GM12892 (cell line): ENCODE measurements at regions not wholly inside any gene's neighbourhood (a gene's known extent, or its start where the extent isn't known, plus 50 kb on each side); places are given as distances from the start of the nearest gene placed in this dataset.
"Not testable (repeated sequence)": the region's sequence is repeated elsewhere in the genome, so short reads cannot be mapped to it uniquely, and the experiment has no call there.

Experiments
- POLR2A ChIP-seq: IDR thresholded peaks from 2 replicates; pipeline ENCODE4 v1.6.1; 2011; ENCODE audit warnings: low read depth, low read length, control low read depth
- TAF1 ChIP-seq: IDR thresholded peaks from 2 replicates; pipeline ENCODE4 v1.6.1; 2011; ENCODE audit warnings: low read depth, mild to moderate bottlenecking, control low read depth, low read length, borderline replicate concordance

GRCh38 chr7:6938284-6938683 lies 112.2 kb upstream of the CCZ1B start:
- not testable (repeated sequence) for TF ChIP-seq POLR2A, TAF1
